Cardiac fibroblast (primary cell): ENCODE measurements at regions not wholly inside any gene's neighbourhood (a gene's known extent, or its start where the extent isn't known, plus 50 kb on each side); places are given as distances from the start of the nearest gene placed in this dataset.

Experiments
- DNase-seq, 2 donors: peaks; one replicate each; pipeline versions ENCODE4 v3.0.0 to v3.0.0-alpha.2; 2010; ENCODE audit warnings: low read depth in 2 of 2
- H3K4me3 ChIP-seq, 2 donors: replicated peaks in 1 of 2; 1 replicate in 1 of 2; 2 replicates in 1 of 2; pipeline ENCODE4 v1.5.1; 2011; ENCODE audit warnings: low read depth in 2 of 2, low read length in 2 of 2, mild to moderate bottlenecking in 2 of 2, moderate library complexity in 1 of 2
- CTCF ChIP-seq: IDR thresholded peaks from one replicate; pipeline ENCODE4 v1.5.1; 2011; ENCODE audit warnings: low read depth, mild to moderate bottlenecking, low read length, inconsistent platforms

- TF ChIP-seq CTCF: no peak
- H3K4me3 ChIP-seq: no peak overlapping the region
- DNase-seq: no peak
Measured at GRCh38 chr5:152084476-152084875, 159.8 kb upstream of the GLRA1 start.

GRCh38 chr5:152083231-152083630, 158.6 kb upstream of the GLRA1 start:
- DNase-seq: no peak
- no peak for TF ChIP-seq CTCF
- no peak overlapping the region for H3K4me3 ChIP-seq

GRCh38 chr5:152072091-152072490, 147.4 kb upstream of the GLRA1 start:
- TF ChIP-seq CTCF: no peak
- no peak overlapping the region for H3K4me3 ChIP-seq
- DNase-seq: peak in 1 of 2 donors; percentile 26

GRCh38 chr5:152070591-152070990, 145.9 kb upstream of the GLRA1 start:
- TF ChIP-seq CTCF: no peak
- no peak for DNase-seq
- H3K4me3 ChIP-seq: no peak overlapping the region

- no peak overlapping the region for H3K4me3 ChIP-seq
- no peak for TF ChIP-seq CTCF
- DNase-seq: no peak
Measured at GRCh38 chr5:152066784-152067183, 142.1 kb upstream of the GLRA1 start.

GRCh38 chr5:152063004-152063403, 138.4 kb upstream of the GLRA1 start:
- TF ChIP-seq CTCF: no peak
- H3K4me3 ChIP-seq: no peak overlapping the region
- DNase-seq: no peak

GRCh38 chr5:152061095-152061494, 136.4 kb upstream of the GLRA1 start:
- no peak overlapping the region for H3K4me3 ChIP-seq
- no peak for TF ChIP-seq CTCF
- no peak for DNase-seq
